Upper lobe of left lung (tissue), 4 donors: ENCODE measurements at regions not wholly inside any gene's neighbourhood (a gene's known extent, or its start where the extent isn't known, plus 50 kb on each side); places are given as distances from the start of the nearest gene placed in this dataset.

Experiments
- CTCF ChIP-seq, 6 experiments: fragments of 450-650 bp in 4 of 6; fragments of 200-600 bp in 2 of 6; sonication (generic) in 2 of 6; IDR thresholded peaks; one replicate each; pipeline ENCODE4 v1.5.1; 2016 to 2019; ENCODE audit warnings: antibody characterized with exemption in 6 of 6
- EP300 ChIP-seq, 4 donors: sonication (generic); formaldehyde crosslinking; IDR thresholded peaks; one replicate each; pipeline ENCODE4 v1.5.1; 2017; ENCODE audit warnings: antibody characterized with exemption in 4 of 4, control low read depth in 2 of 4

GRCh38 chr2:63775191-63775590 is 66.5 kb upstream of the UGP2 start:
- TF ChIP-seq CTCF (IDR thresholded peaks at IDR 0.05) (no peak), EP300 (IDR thresholded peaks at IDR 0.05) (no peak)
